OCI-LY7 (cell line): ENCODE measurements at regions not wholly inside any gene's neighbourhood (a gene's known extent, or its start where the extent isn't known, plus 50 kb on each side); places are given as distances from the start of the nearest gene placed in this dataset.

Experiments used
- BruUV-seq: library from RNA; stranded (reverse); fragments of 400-500 nt; replicated peaks from 2 replicates; lab custom pipeline; 2021; lab: Mats Ljungman, UMichigan
- CTCF ChIA-PET: fragments of 300-600 bp; sonication (Branson Sonifier 250); formaldehyde crosslinking; loops from one replicate; lab custom pipeline; 2022; ENCODE audit warnings: antibody characterized with exemption; ENCODE audit not compliant: unreplicated experiment; lab: Charles Lee
- POLR2A ChIA-PET: fragments of 300-600 bp; sonication (Branson Sonifier 250); formaldehyde crosslinking; loops from one replicate; lab custom pipeline; 2022; ENCODE audit warnings: antibody characterized with exemption; lab: Charles Lee
- DNase-seq: peaks from one replicate; pipeline ENCODE4 v3.0.0-alpha.2; 2015; ENCODE audit warnings: low spot score
- H2AFZ ChIP-seq: fragments of 200-600 bp; sonication (generic), shearing (Covaris generic); 2 replicates; pipeline ENCODE4 v1.6.1; 2014; ENCODE audit warnings: mild to moderate bottlenecking, antibody characterized with exemption, low read length, moderate library complexity
- H3K27ac ChIP-seq: fragments of 200-600 bp; sonication (generic); 2 replicates; pipeline ENCODE4 v1.5.1; 2014; ENCODE audit warnings: mixed run types, low read depth, mild to moderate bottlenecking, moderate library complexity, low read length, inconsistent platforms; ENCODE audit not compliant: poor library complexity, severe bottlenecking
- H3K36me3 ChIP-seq: fragments of 200-600 bp; sonication (generic); 2 replicates; pipeline ENCODE4 v1.6.1; 2014; ENCODE audit warnings: mild to moderate bottlenecking, antibody characterized with exemption, low read length, moderate library complexity, mixed read lengths; ENCODE audit not compliant: insufficient read depth
- H3K4me1 ChIP-seq: fragments of 200-600 bp; sonication (generic); 2 replicates; pipeline ENCODE4 v1.5.1; 2014; ENCODE audit warnings: mild to moderate bottlenecking, low read length; ENCODE audit not compliant: insufficient read depth, poor library complexity, severe bottlenecking
- H3K4me2 ChIP-seq: fragments of 200-600 bp; sonication (generic); 2 replicates; pipeline ENCODE4 v1.6.1; 2014; ENCODE audit warnings: mild to moderate bottlenecking, low read length
- H3K4me3 ChIP-seq: fragments of 200-600 bp; sonication (generic); 2 replicates; pipeline ENCODE4 v1.5.1; 2014; ENCODE audit warnings: mild to moderate bottlenecking, low read depth, low read length; ENCODE audit not compliant: poor library complexity, severe bottlenecking
- H3K79me2 ChIP-seq: fragments of 200-600 bp; sonication (generic); 2 replicates; pipeline ENCODE4 v1.6.1; 2016; ENCODE audit warnings: low read depth, mild to moderate bottlenecking, low read length, moderate library complexity, mixed read lengths; ENCODE audit not compliant: insufficient read depth
- H3K9me2 ChIP-seq: fragments of 200-600 bp; sonication (generic); 2 replicates; pipeline ENCODE4 v1.6.1; 2016; ENCODE audit warnings: mild to moderate bottlenecking, low read length, mixed read lengths; ENCODE audit not compliant: insufficient read depth
- H3K9me3 ChIP-seq: fragments of 200-600 bp; sonication (generic); 2 replicates; pipeline ENCODE4 v1.6.1; 2014; ENCODE audit warnings: mild to moderate bottlenecking, mixed run types, low read length, mixed read lengths
- H4K20me1 ChIP-seq: fragments of 200-600 bp; sonication (generic); 2 replicates; pipeline ENCODE4 v1.6.1; 2014; ENCODE audit warnings: mild to moderate bottlenecking, antibody characterized with exemption, low read length, moderate library complexity, mixed read lengths; ENCODE audit not compliant: insufficient read depth
- EZH2phosphoT487 ChIP-seq: fragments of 200-600 bp; sonication (generic); IDR thresholded peaks from 2 replicates; pipeline ENCODE4 v1.6.1; 2018; ENCODE audit warnings: low read depth, borderline replicate concordance, mild to moderate bottlenecking, mixed run types, antibody characterized with exemption, low read length, moderate library complexity, mixed read lengths
- intact Hi-C: fragments of 100-400 bp; cut with micrococcal nuclease; formaldehyde crosslinking; loops from one replicate; pipeline ENCODE4 v1.10.0; 2022; ENCODE audit not compliant: unreplicated experiment
- TF ChIP-seq, protein P1 (sequence below): fragments of 200-600 bp; sonication (generic); conservative IDR thresholded peaks from 2 replicates; pipeline ENCODE4 v1.5.1; 2014; ENCODE audit warnings: mild to moderate bottlenecking, antibody characterized with exemption, low read length, moderate library complexity, mixed read lengths

GRCh38 chr10:4656576-4657194 lies 169.3 kb upstream of the AKR1E2 start:
- Histone ChIP-seq H4K20me1 (no peaks in the 10 kb centered on the region), H3K4me3 (no peak overlapping the region), H3K79me2 (no peaks in the 10 kb centered on the region), H3K9me3 (no peaks in the 10 kb centered on the region), H3K9me2 (no peaks in the 10 kb centered on the region), H3K36me3 (no peaks in the 10 kb centered on the region), H3K27ac (no peak overlapping the region), H2AFZ (no peak overlapping the region), H3K4me1 (no peaks in the 10 kb centered on the region), H3K4me2 (no peak overlapping the region)
- TF ChIP-seq EZH2phosphoT487, result no peak
- TF ChIP-seq, protein P1, sequence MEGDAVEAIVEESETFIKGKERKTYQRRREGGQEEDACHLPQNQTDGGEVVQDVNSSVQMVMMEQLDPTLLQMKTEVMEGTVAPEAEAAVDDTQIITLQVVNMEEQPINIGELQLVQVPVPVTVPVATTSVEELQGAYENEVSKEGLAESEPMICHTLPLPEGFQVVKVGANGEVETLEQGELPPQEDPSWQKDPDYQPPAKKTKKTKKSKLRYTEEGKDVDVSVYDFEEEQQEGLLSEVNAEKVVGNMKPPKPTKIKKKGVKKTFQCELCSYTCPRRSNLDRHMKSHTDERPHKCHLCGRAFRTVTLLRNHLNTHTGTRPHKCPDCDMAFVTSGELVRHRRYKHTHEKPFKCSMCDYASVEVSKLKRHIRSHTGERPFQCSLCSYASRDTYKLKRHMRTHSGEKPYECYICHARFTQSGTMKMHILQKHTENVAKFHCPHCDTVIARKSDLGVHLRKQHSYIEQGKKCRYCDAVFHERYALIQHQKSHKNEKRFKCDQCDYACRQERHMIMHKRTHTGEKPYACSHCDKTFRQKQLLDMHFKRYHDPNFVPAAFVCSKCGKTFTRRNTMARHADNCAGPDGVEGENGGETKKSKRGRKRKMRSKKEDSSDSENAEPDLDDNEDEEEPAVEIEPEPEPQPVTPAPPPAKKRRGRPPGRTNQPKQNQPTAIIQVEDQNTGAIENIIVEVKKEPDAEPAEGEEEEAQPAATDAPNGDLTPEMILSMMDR, result peak; percentile 95
- POLR2A ChIA-PET, result no interaction called here
- peak; percentile 50 for DNase-seq
- intact Hi-C loops, result loop anchor here (2.0 kb wide), 1 partner anchor 1464 kb away; no protein-coding TSS in a partner anchor
- CTCF ChIA-PET, result no interaction called here
- no TSS peak for BruUV-seq

- no peak overlapping the region for H2AFZ ChIP-seq
- TF ChIP-seq, protein P1, result no peak
- TF ChIP-seq EZH2phosphoT487, result no peak
Measured at GRCh38 chr10:4655879-4656278, 170.1 kb upstream of the AKR1E2 start.

GRCh38 chr10:4655406-4655805 lies 170.6 kb upstream of the AKR1E2 start:
- no TSS peak for BruUV-seq

More at GRCh38 chr10:4655879-4656278, 170.1 kb upstream of the AKR1E2 start:
- ChIA-PET POLR2A (interaction anchor here (0.6 to 0.7 kb wide), 2 partner anchors 27 to 1224 kb away, joined by 3 to 4 read pairs; no protein-coding TSS in a partner anchor), CTCF (no interaction called here)
- Histone ChIP-seq H3K4me1 (no peaks in the 10 kb centered on the region), H3K4me2 (no peak overlapping the region), H4K20me1 (no peaks in the 10 kb centered on the region), H3K9me3 (no peaks in the 10 kb centered on the region), H3K27ac (no peak overlapping the region), H3K36me3 (no peaks in the 10 kb centered on the region), H3K4me3 (no peak overlapping the region), H3K79me2 (no peaks in the 10 kb centered on the region), H3K9me2 (no peaks in the 10 kb centered on the region)
- no TSS peak for BruUV-seq
- DNase-seq, result no peak
- intact Hi-C loops, result loop anchor here (2.0 kb wide), 2 partner anchors 1417 to 1463 kb away; no protein-coding TSS in a partner anchor

More at GRCh38 chr10:4655406-4655805, 170.6 kb upstream of the AKR1E2 start:
- no peak overlapping the region for H3K4me3 ChIP-seq
- H4K20me1 ChIP-seq, result no peaks in the 10 kb centered on the region
- H3K9me3 ChIP-seq, result no peaks in the 10 kb centered on the region
- H3K4me1 ChIP-seq, result no peaks in the 10 kb centered on the region
- no peak overlapping the region for H3K27ac ChIP-seq
- no peaks in the 10 kb centered on the region for H3K9me2 ChIP-seq
- H2AFZ ChIP-seq, result no peak overlapping the region
- ChIA-PET POLR2A (interaction anchor here (0.6 to 0.7 kb wide), 2 partner anchors 27 to 1223 kb away, joined by 3 to 4 read pairs; no protein-coding TSS in a partner anchor), CTCF (no interaction called here)
- TF ChIP-seq, protein P1, result no peak
- no peak for TF ChIP-seq EZH2phosphoT487
- no peak overlapping the region for H3K4me2 ChIP-seq
- intact Hi-C loops, result loop anchor here (2.0 kb wide), 1 partner anchor 1417 kb away; no protein-coding TSS in a partner anchor
- no peak for DNase-seq
- no peaks in the 10 kb centered on the region for H3K79me2 ChIP-seq
- H3K36me3 ChIP-seq, result no peaks in the 10 kb centered on the region
